OCI-LY7 (cell line): ENCODE measurements at regions not wholly inside any gene's neighbourhood (a gene's known extent, or its start where the extent isn't known, plus 50 kb on each side); places are given as distances from the start of the nearest gene placed in this dataset.

Experiments
- CTCF ChIP-seq: fragments of 200-600 bp; sonication (generic); conservative IDR thresholded peaks from 2 replicates; pipeline ENCODE4 v1.5.1; 2014; ENCODE audit warnings: mild to moderate bottlenecking, antibody characterized with exemption, low read length, moderate library complexity, mixed read lengths
- EZH2phosphoT487 ChIP-seq: fragments of 200-600 bp; sonication (generic); IDR thresholded peaks from 2 replicates; pipeline ENCODE4 v1.6.1; 2018; ENCODE audit warnings: low read depth, borderline replicate concordance, mild to moderate bottlenecking, mixed run types, antibody characterized with exemption, low read length, moderate library complexity, mixed read lengths

- TF ChIP-seq EZH2phosphoT487 (no peak), CTCF (peak; percentile 63)
Measured at GRCh38 chrX:128518508-128518907, 466.3 kb upstream of the ACTRT1 start.
